ENCODE measurements at regions not wholly inside any gene's neighbourhood (a gene's known extent, or its start where the extent isn't known, plus 50 kb on each side); places are given as distances from the start of the nearest gene placed in this dataset.

DNA sequence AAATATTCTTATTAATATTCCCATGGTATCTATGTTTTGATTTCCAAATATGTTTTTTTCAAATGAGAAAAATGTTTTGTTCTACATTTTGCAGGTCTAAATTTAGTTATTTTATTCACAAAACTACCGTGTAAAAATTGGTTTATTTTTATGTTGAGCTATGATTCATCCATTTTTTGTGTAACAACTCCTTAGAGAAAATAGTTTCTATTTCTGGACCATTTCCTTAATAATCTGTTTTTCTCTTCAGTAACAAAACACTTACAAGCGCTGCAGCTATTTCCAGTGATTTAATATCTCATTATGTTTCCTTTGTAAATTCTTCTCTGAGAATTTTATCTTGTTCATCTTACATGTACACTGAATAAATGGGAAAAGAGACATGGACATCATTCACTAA lies 550.7 kb upstream of the SLITRK5 start:
- Histone ChIP-seq H3K4me3 (no peak overlapping the region), H3K27ac (no peak overlapping the region), H3K4me1 (no peaks in the 10 kb centered on the region), H3K27me3 (no peaks in the 10 kb centered on the region), H3K36me3 (no peaks in the 10 kb centered on the region), H3K9me3 (no peaks in the 10 kb centered on the region)
- no peak for DNase-seq
- intact Hi-C loops (cut with DNase I; ENCODE audit: low total_unique reads): no loop called here
- no peak for TF ChIP-seq POLR2AphosphoS5 (IDR thresholded peaks at IDR 0.05)
- TF ChIP-seq, protein P1, sequence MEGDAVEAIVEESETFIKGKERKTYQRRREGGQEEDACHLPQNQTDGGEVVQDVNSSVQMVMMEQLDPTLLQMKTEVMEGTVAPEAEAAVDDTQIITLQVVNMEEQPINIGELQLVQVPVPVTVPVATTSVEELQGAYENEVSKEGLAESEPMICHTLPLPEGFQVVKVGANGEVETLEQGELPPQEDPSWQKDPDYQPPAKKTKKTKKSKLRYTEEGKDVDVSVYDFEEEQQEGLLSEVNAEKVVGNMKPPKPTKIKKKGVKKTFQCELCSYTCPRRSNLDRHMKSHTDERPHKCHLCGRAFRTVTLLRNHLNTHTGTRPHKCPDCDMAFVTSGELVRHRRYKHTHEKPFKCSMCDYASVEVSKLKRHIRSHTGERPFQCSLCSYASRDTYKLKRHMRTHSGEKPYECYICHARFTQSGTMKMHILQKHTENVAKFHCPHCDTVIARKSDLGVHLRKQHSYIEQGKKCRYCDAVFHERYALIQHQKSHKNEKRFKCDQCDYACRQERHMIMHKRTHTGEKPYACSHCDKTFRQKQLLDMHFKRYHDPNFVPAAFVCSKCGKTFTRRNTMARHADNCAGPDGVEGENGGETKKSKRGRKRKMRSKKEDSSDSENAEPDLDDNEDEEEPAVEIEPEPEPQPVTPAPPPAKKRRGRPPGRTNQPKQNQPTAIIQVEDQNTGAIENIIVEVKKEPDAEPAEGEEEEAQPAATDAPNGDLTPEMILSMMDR (IDR thresholded peaks at IDR 0.05): no peak
- no peak for TF ChIP-seq POLR2A (IDR thresholded peaks at IDR 0.05)
- no peak for TF ChIP-seq EP300 (IDR thresholded peaks at IDR 0.05)
- 45 to 66% (median 60%) methylated on average over 2 of the region's 2 CpGs for WGBS, 5 donors

- no peaks in the 10 kb centered on the region for H3K9me3 ChIP-seq
- no peak for TF ChIP-seq POLR2AphosphoS5 (IDR thresholded peaks at IDR 0.05)
- no peak for TF ChIP-seq EP300 (IDR thresholded peaks at IDR 0.05)
- TF ChIP-seq, protein P1 (IDR thresholded peaks at IDR 0.05): no peak
- TF ChIP-seq POLR2A (IDR thresholded peaks at IDR 0.05): no peak
- no peak overlapping the region for H3K4me3 ChIP-seq
- intact Hi-C loops (cut with DNase I; ENCODE audit: low total_unique reads): no loop called here
- DNase-seq: no peak
- no peaks in the 10 kb centered on the region for H3K4me1 ChIP-seq
- H3K36me3 ChIP-seq: no peaks in the 10 kb centered on the region
- no peaks in the 10 kb centered on the region for H3K27me3 ChIP-seq
- H3K27ac ChIP-seq: no peak overlapping the region
These were observed 548.6 kb upstream of the SLITRK5 start for GRCh38 chr13:87122551-87122950.

DNA sequence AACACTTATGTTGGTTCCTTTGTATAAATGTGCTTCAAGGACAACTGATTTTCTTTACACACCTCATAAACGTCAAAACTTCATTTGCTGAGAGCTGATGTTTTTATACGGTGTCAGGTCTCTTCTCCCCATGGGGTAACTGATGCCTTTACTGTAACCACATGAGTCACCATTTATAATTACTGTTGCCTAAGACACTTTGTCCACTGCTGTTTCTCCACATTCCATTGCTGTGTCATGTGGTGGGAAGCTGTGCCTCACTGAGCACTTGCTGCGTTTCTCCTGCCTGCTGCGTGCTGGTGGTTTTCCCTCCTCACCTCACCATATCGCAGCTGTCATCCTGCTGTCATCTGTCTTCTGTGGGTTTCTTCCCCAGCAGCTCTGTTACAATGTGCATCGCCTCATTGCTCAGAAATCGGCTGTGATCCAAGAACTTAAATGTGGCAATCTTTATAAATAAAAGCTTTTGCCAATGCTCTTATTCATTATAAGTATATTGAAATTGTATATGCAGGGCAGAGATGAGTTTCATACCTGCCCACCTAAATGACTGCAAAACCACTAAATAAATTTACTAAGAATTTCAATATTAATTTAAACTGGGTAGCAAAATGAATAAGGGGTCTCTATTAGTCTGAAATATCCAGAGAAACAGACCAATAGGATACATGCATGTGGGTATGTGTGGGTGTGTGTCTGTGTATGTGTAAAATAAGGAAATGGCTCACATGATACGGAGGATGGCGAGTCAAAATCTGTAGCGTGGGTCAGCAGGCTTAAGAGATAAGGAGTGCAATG lies 547.0 kb upstream of the SLITRK5 start:
- WGBS, 5 donors: 50 to 61% (median 55%) methylated on average over 10 of the region's 10 CpGs
- TF ChIP-seq, protein P1 (IDR thresholded peaks at IDR 0.05): no peak
- TF ChIP-seq EP300 (IDR thresholded peaks at IDR 0.05) (no peak), POLR2A (IDR thresholded peaks at IDR 0.05) (no peak)
- intact Hi-C loops (cut with DNase I; ENCODE audit: low total_unique reads): no loop called here

DNA sequence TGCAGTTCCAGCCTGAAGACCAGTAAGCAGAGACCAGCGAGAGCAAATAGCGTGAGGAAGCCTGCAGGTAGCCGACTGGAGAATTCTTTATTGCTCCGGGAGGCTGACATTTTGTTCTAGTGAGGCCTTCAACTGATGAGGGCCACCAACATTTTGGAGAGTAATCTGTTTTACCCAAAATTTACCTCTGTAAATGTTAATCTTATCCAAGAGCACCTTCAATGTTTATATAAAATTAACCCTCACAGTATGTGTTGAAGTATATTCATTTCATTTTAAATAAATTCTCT lies 546.4 kb upstream of the SLITRK5 start:
- Histone ChIP-seq H3K4me1 (no peaks in the 10 kb centered on the region), H3K9me3 (no peaks in the 10 kb centered on the region), H3K27me3 (no peaks in the 10 kb centered on the region)

More for the DNA sequence above, 547.0 kb upstream of the SLITRK5 start:
- H3K4me3 ChIP-seq: no peak overlapping the region
- H3K36me3 ChIP-seq: no peaks in the 10 kb centered on the region
- H3K27me3 ChIP-seq: no peaks in the 10 kb centered on the region
- no peak overlapping the region for H3K27ac ChIP-seq
- no peaks in the 10 kb centered on the region for H3K4me1 ChIP-seq
- H3K9me3 ChIP-seq: no peaks in the 10 kb centered on the region
- peak in 1 of 2 donors; percentile 27 for DNase-seq

More for the DNA sequence above, 546.4 kb upstream of the SLITRK5 start:
- Histone ChIP-seq H3K4me3 (no peak overlapping the region), H3K36me3 (no peaks in the 10 kb centered on the region), H3K27ac (no peak overlapping the region)
- 78 to 93% (median 89%) methylated on average over 4 of the region's 4 CpGs for WGBS, 5 donors
- intact Hi-C loops (cut with DNase I; ENCODE audit: low total_unique reads): no loop called here
- no peak for DNase-seq
- TF ChIP-seq, protein P1 (IDR thresholded peaks at IDR 0.05): no peak

Measured in stomach (tissue), 8 donors.